AG04449 (cell line): ENCODE measurements at regions not wholly inside any gene's neighbourhood (a gene's known extent, or its start where the extent isn't known, plus 50 kb on each side); places are given as distances from the start of the nearest gene placed in this dataset.

ENCODE experiments used
- CTCF ChIA-PET: fragments of 350-600 bp; formaldehyde crosslinking; extraction: SDS; loops from one replicate; lab custom pipeline; 2021; ENCODE audit warnings: antibody characterized with exemption; lab: Yijun Ruan, JAX
- POLR2A ChIA-PET: fragments of 400-600, 350-600 bp; formaldehyde crosslinking; extraction: SDS; loops from one replicate; lab custom pipeline; 2020; ENCODE audit warnings: antibody characterized with exemption, inconsistent platforms; lab: Yijun Ruan, JAX
- DNase-seq: peaks from one replicate; pipeline ENCODE4 v3.0.0-alpha.2; 2010; ENCODE audit warnings: low read depth, low spot score
- H3K4me3 ChIP-seq: 2 replicates; pipeline ENCODE4 v1.5.1; 2011; ENCODE audit warnings: low read depth, mild to moderate bottlenecking, control low read depth, low read length
- CTCF ChIP-seq: IDR thresholded peaks from one replicate; pipeline ENCODE4 v1.5.1; 2011; ENCODE audit warnings: mild to moderate bottlenecking, moderate library complexity, low read length, control low read depth, inconsistent platforms; ENCODE audit not compliant: insufficient read depth; ENCODE audit errors: missing control alignments

GRCh38 chr10:113303544-113304146, 249.2 kb upstream of the HABP2 start:
- no peak overlapping the region for H3K4me3 ChIP-seq
- CTCF ChIA-PET: no interaction called here
- TF ChIP-seq CTCF: no peak
- no peak for DNase-seq
- POLR2A ChIA-PET: no interaction called here

- DNase-seq: no peak
- CTCF ChIA-PET: interaction anchor here (1.7 kb wide), 1 partner anchor 10 kb away, joined by 4 read pairs; no protein-coding TSS in a partner anchor
Observed at GRCh38 chr10:113304726-113305125, 248.1 kb upstream of the HABP2 start.

GRCh38 chr10:113305871-113306270, 247.0 kb upstream of the HABP2 start:
- DNase-seq: no peak
- ChIA-PET CTCF (interaction anchor here (1.4 to 1.7 kb wide), 2 partner anchors 9 to 13 kb away, joined by 4 read pairs; no protein-coding TSS in a partner anchor), POLR2A (no interaction called here)
- H3K4me3 ChIP-seq: no peak overlapping the region
- TF ChIP-seq CTCF: no peak

More at GRCh38 chr10:113304726-113305125, 248.1 kb upstream of the HABP2 start:
- POLR2A ChIA-PET: no interaction called here
- no peak for TF ChIP-seq CTCF
- no peak overlapping the region for H3K4me3 ChIP-seq

- TF ChIP-seq CTCF: no peak
- no peak for DNase-seq
- POLR2A ChIA-PET: no interaction called here
- H3K4me3 ChIP-seq: no peak overlapping the region
- CTCF ChIA-PET: no interaction called here
Observed at GRCh38 chr10:113309791-113310190, 243.1 kb upstream of the HABP2 start.

GRCh38 chr10:113310347-113310746, 242.5 kb upstream of the HABP2 start:
- POLR2A ChIA-PET: no interaction called here
- CTCF ChIA-PET: no interaction called here
- no peak for DNase-seq
- no peak overlapping the region for H3K4me3 ChIP-seq
- TF ChIP-seq CTCF: no peak

GRCh38 chr10:113313048-113313602, 239.7 kb upstream of the HABP2 start:
- POLR2A ChIA-PET: no interaction called here
- CTCF ChIA-PET: interaction anchor here (1.1 kb wide), 1 partner anchor 16 kb away, joined by 3 read pairs; no protein-coding TSS in a partner anchor
- H3K4me3 ChIP-seq: no peak overlapping the region
- no peak for DNase-seq
- no peak for TF ChIP-seq CTCF
